ENCODE measurements at regions not wholly inside any gene's neighbourhood (a gene's known extent, or its start where the extent isn't known, plus 50 kb on each side); places are given as distances from the start of the nearest gene placed in this dataset.

- no peak overlapping the region for H3K4me3 ChIP-seq (ENCODE audit: low read depth, low read length)
- TF ChIP-seq CTCF (IDR thresholded peaks at IDR 0.05; ENCODE audit: control insufficient read depth, extremely low read depth, insufficient read depth), result no peak
- DNase-seq (ENCODE audit: low read depth), result no peak
These were observed 334.4 kb downstream of the CMPK2 start for GRCh38 chr2:6531304-6531703.

- TF ChIP-seq CTCF (IDR thresholded peaks at IDR 0.05; ENCODE audit: control insufficient read depth, extremely low read depth, insufficient read depth), result no peak
- no peak for DNase-seq (ENCODE audit: low read depth)
- no peak overlapping the region for H3K4me3 ChIP-seq (ENCODE audit: low read depth, low read length)
These were observed 330.1 kb downstream of the CMPK2 start for GRCh38 chr2:6535572-6535971.

GRCh38 chr2:6538607-6539006 is 327.1 kb downstream of the CMPK2 start:
- no peak for DNase-seq (ENCODE audit: low read depth)
- no peak overlapping the region for H3K4me3 ChIP-seq (ENCODE audit: low read depth, low read length)
- TF ChIP-seq CTCF (IDR thresholded peaks at IDR 0.05; ENCODE audit: control insufficient read depth, extremely low read depth, insufficient read depth), result no peak

GRCh38 chr2:6545336-6545735 is 320.4 kb downstream of the CMPK2 start:
- DNase-seq (ENCODE audit: low read depth), result peak; percentile 10
- no peak overlapping the region for H3K4me3 ChIP-seq (ENCODE audit: low read depth, low read length)
- no peak for TF ChIP-seq CTCF (IDR thresholded peaks at IDR 0.05; ENCODE audit: control insufficient read depth, extremely low read depth, insufficient read depth)

- H3K4me3 ChIP-seq (ENCODE audit: low read depth, low read length), result no peak overlapping the region
- no peak for TF ChIP-seq CTCF (IDR thresholded peaks at IDR 0.05; ENCODE audit: control insufficient read depth, extremely low read depth, insufficient read depth)
- DNase-seq (ENCODE audit: low read depth), result no peak
These were observed 319.9 kb downstream of the CMPK2 start for GRCh38 chr2:6545795-6546194.

- no peak for DNase-seq (ENCODE audit: low read depth)
These were observed 311.2 kb downstream of the CMPK2 start for GRCh38 chr2:6554466-6554865.

More at GRCh38 chr2:6554466-6554865, 311.2 kb downstream of the CMPK2 start:
- H3K4me3 ChIP-seq (ENCODE audit: low read depth, low read length), result no peak overlapping the region
- no peak for TF ChIP-seq CTCF (IDR thresholded peaks at IDR 0.05; ENCODE audit: control insufficient read depth, extremely low read depth, insufficient read depth)
